Ovary (tissue), 7 donors: ENCODE measurements at regions not wholly inside any gene's neighbourhood (a gene's known extent, or its start where the extent isn't known, plus 50 kb on each side); places are given as distances from the start of the nearest gene placed in this dataset.

Experiments
- DNase-seq, 5 donors: peaks; one replicate each; pipeline ENCODE4 v3.0.0-alpha.2; 2019 to 2020
- H3K27ac ChIP-seq, 2 donors: fragments of 200-600 bp; one replicate each; pipeline versions ENCODE4 v1.5.1 to v1.8.0; 2019 to 2022
- H3K27me3 ChIP-seq: fragments of 200-600 bp; one replicate; pipeline ENCODE4 v1.8.0; 2022
- H3K36me3 ChIP-seq: fragments of 200-600 bp; sonication (generic); one replicate; pipeline ENCODE4 v1.5.1; 2019
- H3K4me1 ChIP-seq: one replicate; pipeline ENCODE4 v1.8.1; 2013; ENCODE audit warnings: mild to moderate bottlenecking, moderate library complexity; ENCODE audit not compliant: insufficient read depth
- H3K4me3 ChIP-seq: fragments of 200-600 bp; sonication (generic); one replicate; pipeline ENCODE4 v1.5.1; 2017
- H3K9me3 ChIP-seq, 2 donors: fragments of 200-600 bp in 1 of 2; sonication (generic) in 1 of 2; one replicate each; pipeline versions ENCODE4 v1.5.1 to v1.8.1; 2013 to 2019; ENCODE audit warnings: mild to moderate bottlenecking in 1 of 2, moderate library complexity in 1 of 2
- CTCF ChIP-seq, 3 donors: fragments of 450-650 bp in 2 of 3; fragments of 200-600 bp in 1 of 3; IDR thresholded peaks; one replicate each; pipeline versions ENCODE4 v1.5.1 to v1.8.0; 2016 to 2022; ENCODE audit warnings: antibody characterized with exemption in 3 of 3, mild to moderate bottlenecking in 1 of 3
- EP300 ChIP-seq: sonication (generic); formaldehyde crosslinking; IDR thresholded peaks from one replicate; pipeline ENCODE4 v1.6.1; 2017; ENCODE audit warnings: antibody characterized with exemption
- POLR2A ChIP-seq: fragments of 450-650 bp; IDR thresholded peaks from one replicate; pipeline ENCODE4 v1.6.1; 2017; ENCODE audit warnings: antibody characterized with exemption, mild to moderate bottlenecking, moderate library complexity
- whole genome bisulfite sequencing, 3 donors: extraction: QIAGEN DNeasy Blood & Tissue Kit in 1 of 3; methylation state at CpG; one replicate each; pipeline versions ENCODE4 v1.1.5 to v1.1.7; 2013 to 2017; 5-methylcytosine and 5-hydroxymethylcytosine counted together
- intact Hi-C, 4 donors: fragments of 100-400 bp; cut with DNase I; formaldehyde crosslinking; loops; one replicate each; pipeline versions ENCODE4 v1.11.0 to v1.15.1; 2022 to 2023
- donor health status: DM: no; HTN: no; CAD: no; lungs with moderate emphysema.
- donor health status: DM: no; HTN: no; CAD: no.
- donor health status: Bipolar disorder and iron deficiency.
- donor health status: DM: no; HTN: no; CAD: no.
- donor health status: DM: yes; HTN: yes; CAD: no.

- TF ChIP-seq POLR2A (no peak), CTCF (IDR thresholded peaks at IDR 0.05) (no peak), EP300 (no peak)
- Histone ChIP-seq H3K27ac (no peak overlapping the region), H3K36me3 (no peaks in the 10 kb centered on the region), H3K4me3 (no peak overlapping the region), H3K4me1 (no peaks in the 10 kb centered on the region), H3K9me3 (no peaks in the 10 kb centered on the region), H3K27me3 (no peaks in the 10 kb centered on the region)
- 53 to 69% (median 62%) methylated on average over 15 of the region's 15 CpGs for WGBS, 3 donors
- no peak for DNase-seq
- intact Hi-C loops = no loop called here
These were observed 144.0 kb upstream of the IRX6 start for GRCh38 chr16:55179852-55180585.

- no peaks in the 10 kb centered on the region for H3K27me3 ChIP-seq
- no peaks in the 10 kb centered on the region for H3K9me3 ChIP-seq
- H3K4me1 ChIP-seq = no peaks in the 10 kb centered on the region
- H3K27ac ChIP-seq = no peak overlapping the region
- TF ChIP-seq EP300 (no peak), POLR2A (no peak), CTCF (IDR thresholded peaks at IDR 0.05) (no peak)
- no peaks in the 10 kb centered on the region for H3K36me3 ChIP-seq
- H3K4me3 ChIP-seq = no peak overlapping the region
- intact Hi-C loops = no loop called here
- no peak for DNase-seq
These were observed 140.0 kb upstream of the IRX6 start for GRCh38 chr16:55184052-55184451.

- Histone ChIP-seq H3K4me1 (no peaks in the 10 kb centered on the region), H3K27ac (no peak overlapping the region), H3K27me3 (no peaks in the 10 kb centered on the region), H3K36me3 (no peaks in the 10 kb centered on the region), H3K9me3 (no peaks in the 10 kb centered on the region), H3K4me3 (no peak overlapping the region)
- TF ChIP-seq CTCF (IDR thresholded peaks at IDR 0.05) = no peak
- TF ChIP-seq EP300 = no peak
- no peak for TF ChIP-seq POLR2A
- intact Hi-C loops = no loop called here
- 19 to 24% (median 21%) methylated on average over 3 of the region's 3 CpGs for WGBS, 3 donors
- no peak for DNase-seq
These were observed 139.4 kb upstream of the IRX6 start for GRCh38 chr16:55184619-55185018.

- TF ChIP-seq CTCF (IDR thresholded peaks at IDR 0.05) = no peak
- no peak for DNase-seq
- WGBS, 3 donors = 15 to 29% (median 16%) methylated on average over 6 of the region's 6 CpGs
- Histone ChIP-seq H3K27ac (no peak overlapping the region), H3K4me1 (no peaks in the 10 kb centered on the region), H3K4me3 (no peak overlapping the region), H3K27me3 (no peaks in the 10 kb centered on the region), H3K9me3 (peaks cover 0 to 3% of the 10 kb centered on the region in 2 donors), H3K36me3 (no peaks in the 10 kb centered on the region)
- intact Hi-C loops = no loop called here
These were observed 134.8 kb upstream of the IRX6 start for GRCh38 chr16:55189224-55189623.
